ENCODE measurements at regions not wholly inside any gene's neighbourhood (a gene's known extent, or its start where the extent isn't known, plus 50 kb on each side); places are given as distances from the start of the nearest gene placed in this dataset.

GRCh38 chr2:42872721-42873120 is 80.3 kb upstream of the HAAO start:
- DNase-seq: no peak
- H3K9me3 Mint-ChIP-seq (ENCODE audit: low read depth, unreplicated experiment): peaks cover 9% of the 10 kb centered on the region
- TF ChIP-seq CTCF (IDR thresholded peaks at IDR 0.05; ENCODE audit: unreplicated experiment): no peak
- H3K4me1 Mint-ChIP-seq (ENCODE audit: low read depth, unreplicated experiment): no peaks in the 10 kb centered on the region
- H3K36me3 Mint-ChIP-seq (ENCODE audit: insufficient read depth, unreplicated experiment): no peaks in the 10 kb centered on the region
- intact Hi-C loops (cut with micrococcal nuclease; ENCODE audit: unreplicated experiment): no loop called here
- no peak overlapping the region for H3K27ac Mint-ChIP-seq (ENCODE audit: unreplicated experiment)
- no TSS peak for BruUV-seq (replicated peaks)
- no peak overlapping the region for H3K4me3 Mint-ChIP-seq (ENCODE audit: low read depth, unreplicated experiment)
- no peaks in the 10 kb centered on the region for H3K27me3 Mint-ChIP-seq (ENCODE audit: unreplicated experiment)
- CTCF ChIA-PET: no interaction called here

GRCh38 chr2:42871372-42871771 is 79.0 kb upstream of the HAAO start:
- no peak overlapping the region for H3K4me3 Mint-ChIP-seq (ENCODE audit: low read depth, unreplicated experiment)
- H3K9me3 Mint-ChIP-seq (ENCODE audit: low read depth, unreplicated experiment): peaks cover 9% of the 10 kb centered on the region
- intact Hi-C loops (cut with micrococcal nuclease; ENCODE audit: unreplicated experiment): no loop called here
- H3K4me1 Mint-ChIP-seq (ENCODE audit: low read depth, unreplicated experiment): no peaks in the 10 kb centered on the region
- no peak overlapping the region for H3K27ac Mint-ChIP-seq (ENCODE audit: unreplicated experiment)
- no peaks in the 10 kb centered on the region for H3K27me3 Mint-ChIP-seq (ENCODE audit: unreplicated experiment)
- CTCF ChIA-PET: interaction anchor here (0.6 kb wide), 1 partner anchor 347 kb away, joined by 4 read pairs; no protein-coding TSS in a partner anchor
- no peak for DNase-seq
- H3K36me3 Mint-ChIP-seq (ENCODE audit: insufficient read depth, unreplicated experiment): no peaks in the 10 kb centered on the region
- no TSS peak for BruUV-seq (replicated peaks)
- no peak for TF ChIP-seq CTCF (IDR thresholded peaks at IDR 0.05; ENCODE audit: unreplicated experiment)

- no peak overlapping the region for H3K4me3 Mint-ChIP-seq (ENCODE audit: low read depth, unreplicated experiment)
- no peaks in the 10 kb centered on the region for H3K27me3 Mint-ChIP-seq (ENCODE audit: unreplicated experiment)
- no peak for DNase-seq
- H3K27ac Mint-ChIP-seq (ENCODE audit: unreplicated experiment): no peak overlapping the region
- intact Hi-C loops (cut with micrococcal nuclease; ENCODE audit: unreplicated experiment): no loop called here
- no peaks in the 10 kb centered on the region for H3K4me1 Mint-ChIP-seq (ENCODE audit: low read depth, unreplicated experiment)
- peaks cover 9% of the 10 kb centered on the region for H3K9me3 Mint-ChIP-seq (ENCODE audit: low read depth, unreplicated experiment)
- BruUV-seq (replicated peaks): no TSS peak
- H3K36me3 Mint-ChIP-seq (ENCODE audit: insufficient read depth, unreplicated experiment): no peaks in the 10 kb centered on the region
- no peak for TF ChIP-seq CTCF (IDR thresholded peaks at IDR 0.05; ENCODE audit: unreplicated experiment)
- CTCF ChIA-PET: no interaction called here
These were observed 76.5 kb upstream of the HAAO start for GRCh38 chr2:42868874-42869273.

GRCh38 chr2:42868096-42868495 is 75.7 kb upstream of the HAAO start:
- no peak overlapping the region for H3K4me3 Mint-ChIP-seq (ENCODE audit: low read depth, unreplicated experiment)
- no peak overlapping the region for H3K27ac Mint-ChIP-seq (ENCODE audit: unreplicated experiment)
- intact Hi-C loops (cut with micrococcal nuclease; ENCODE audit: unreplicated experiment): no loop called here
- CTCF ChIA-PET: no interaction called here
- peaks cover 9% of the 10 kb centered on the region for H3K9me3 Mint-ChIP-seq (ENCODE audit: low read depth, unreplicated experiment)
- H3K27me3 Mint-ChIP-seq (ENCODE audit: unreplicated experiment): no peaks in the 10 kb centered on the region
- DNase-seq: no peak
- no peak for TF ChIP-seq CTCF (IDR thresholded peaks at IDR 0.05; ENCODE audit: unreplicated experiment)
- BruUV-seq (replicated peaks): no TSS peak
- H3K36me3 Mint-ChIP-seq (ENCODE audit: insufficient read depth, unreplicated experiment): no peaks in the 10 kb centered on the region
- no peaks in the 10 kb centered on the region for H3K4me1 Mint-ChIP-seq (ENCODE audit: low read depth, unreplicated experiment)

Measured in Calu3 (cell line).